Liver (tissue), 2 donors: ENCODE measurements at regions not wholly inside any gene's neighbourhood (a gene's known extent, or its start where the extent isn't known, plus 50 kb on each side); places are given as distances from the start of the nearest gene placed in this dataset.

ENCODE experiments used
- EGR1 ChIP-seq, 2 donors: IDR thresholded peaks; 2 replicates each; pipeline ENCODE4 v1.6.1; 2016 to 2018; ENCODE audit warnings: antibody characterized with exemption in 2 of 2, low read depth in 2 of 2
- JUND ChIP-seq, 2 donors: IDR thresholded peaks; 2 replicates each; pipeline ENCODE4 v1.6.1; 2016; ENCODE audit warnings: antibody characterized with exemption in 2 of 2
- donor health status: healthy.

DNA sequence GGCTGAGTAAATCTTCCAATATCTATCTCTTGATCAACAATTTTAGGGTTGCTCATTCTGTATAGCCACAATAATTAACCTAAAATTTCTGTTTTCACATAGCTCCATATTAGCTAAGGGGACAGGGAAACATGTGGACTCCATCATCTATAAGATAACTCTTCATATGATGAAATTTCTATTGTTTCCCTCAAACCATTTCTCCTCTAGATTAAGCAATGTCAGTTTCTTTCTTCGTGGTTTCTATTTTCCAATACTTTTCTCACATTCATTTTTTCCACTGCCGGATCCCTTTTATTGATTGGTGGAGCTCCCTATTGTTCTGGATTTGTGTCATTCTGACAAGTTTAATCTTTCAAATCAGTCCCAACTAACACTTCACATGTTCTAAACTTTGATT, 1221.3 kb upstream of the ZEB2 start:
- no peak for TF ChIP-seq JUND (IDR thresholded peaks at IDR 0.05)
- no peak for TF ChIP-seq EGR1 (IDR thresholded peaks at IDR 0.05; ENCODE audit: low read depth in 2 of 2)
